Neutrophil (primary cell): ENCODE measurements at regions not wholly inside any gene's neighbourhood (a gene's known extent, or its start where the extent isn't known, plus 50 kb on each side); places are given as distances from the start of the nearest gene placed in this dataset.

ENCODE experiments used
- H3K27ac ChIP-seq: fragments of 200-600 bp; sonication (generic); 2 replicates; pipeline ENCODE4 v1.5.1; 2016; ENCODE audit warnings: mild to moderate bottlenecking, moderate library complexity
- H3K27me3 ChIP-seq: fragments of 200-600 bp; sonication (generic); 2 replicates; pipeline ENCODE4 v1.6.0; 2016; ENCODE audit warnings: mild to moderate bottlenecking
- H3K36me3 ChIP-seq: fragments of 200-600 bp; sonication (generic); 2 replicates; pipeline ENCODE4 v1.5.1; 2017
- H3K4me1 ChIP-seq, 2 experiments: fragments of 200-600 bp in 1 of 2; sonication (generic) in 1 of 2; 1 replicate in 1 of 2; 2 replicates in 1 of 2; pipeline versions ENCODE4 v1.5.1 to v1.6.1; 2013 to 2016; ENCODE audit warnings: low read depth in 1 of 2, low read length in 1 of 2, mild to moderate bottlenecking in 1 of 2, moderate library complexity in 1 of 2; ENCODE audit not compliant: control insufficient read depth in 1 of 2, insufficient read depth in 1 of 2
- H3K4me3 ChIP-seq, 2 experiments: fragments of 200-600 bp in 1 of 2; sonication (generic) in 1 of 2; 1 replicate in 1 of 2; 2 replicates in 1 of 2; pipeline ENCODE4 v1.5.1; 2013 to 2016; ENCODE audit warnings: low read depth in 1 of 2, low read length in 1 of 2, mild to moderate bottlenecking in 1 of 2, moderate library complexity in 1 of 2
- H3K9me3 ChIP-seq: fragments of 200-600 bp; sonication (generic); 2 replicates; pipeline ENCODE4 v1.5.1; 2016
- CTCF ChIP-seq: fragments of 200-600 bp; sonication (generic); IDR thresholded peaks from 2 replicates; pipeline ENCODE4 v1.5.1; 2016; ENCODE audit warnings: antibody characterized with exemption

GRCh38 chr10:6909905-6910560 lies 330.0 kb upstream of the PRKCQ start:
- H3K27me3 ChIP-seq: peaks cover 29% of the 10 kb centered on the region
- TF ChIP-seq CTCF: no peak
- no peaks in the 10 kb centered on the region for H3K36me3 ChIP-seq
- H3K4me1 ChIP-seq: no peaks in the 10 kb centered on the region
- no peak overlapping the region for H3K4me3 ChIP-seq
- H3K9me3 ChIP-seq: no peaks in the 10 kb centered on the region
- no peak overlapping the region for H3K27ac ChIP-seq

GRCh38 chr10:6907877-6908530 lies 327.9 kb upstream of the PRKCQ start:
- Histone ChIP-seq H3K4me1 (no peaks in the 10 kb centered on the region), H3K27ac (no peak overlapping the region), H3K36me3 (no peaks in the 10 kb centered on the region), H3K27me3 (peaks cover 14% of the 10 kb centered on the region), H3K4me3 (no peak overlapping the region), H3K9me3 (no peaks in the 10 kb centered on the region)
- TF ChIP-seq CTCF: no peak

GRCh38 chr10:6894405-6894804 lies 314.3 kb upstream of the PRKCQ start:
- Histone ChIP-seq H3K27me3 (no peaks in the 10 kb centered on the region), H3K4me1 (no peaks in the 10 kb centered on the region), H3K27ac (no peak overlapping the region), H3K9me3 (no peaks in the 10 kb centered on the region), H3K4me3 (no peak overlapping the region), H3K36me3 (no peaks in the 10 kb centered on the region)
- no peak for TF ChIP-seq CTCF

- Histone ChIP-seq H3K27ac (no peak overlapping the region), H3K4me1 (no peaks in the 10 kb centered on the region), H3K27me3 (no peaks in the 10 kb centered on the region), H3K36me3 (no peaks in the 10 kb centered on the region), H3K4me3 (no peak overlapping the region), H3K9me3 (no peaks in the 10 kb centered on the region)
- no peak for TF ChIP-seq CTCF
These were observed 312.8 kb upstream of the PRKCQ start for GRCh38 chr10:6892864-6893263.

- Histone ChIP-seq H3K27me3 (no peaks in the 10 kb centered on the region), H3K4me1 (no peaks in the 10 kb centered on the region), H3K36me3 (no peaks in the 10 kb centered on the region), H3K27ac (no peak overlapping the region), H3K4me3 (no peak overlapping the region), H3K9me3 (no peaks in the 10 kb centered on the region)
- no peak for TF ChIP-seq CTCF
These were observed 311.8 kb upstream of the PRKCQ start for GRCh38 chr10:6891924-6892323.
